ENCODE measurements at regions not wholly inside any gene's neighbourhood (a gene's known extent, or its start where the extent isn't known, plus 50 kb on each side); places are given as distances from the start of the nearest gene placed in this dataset.

DNA sequence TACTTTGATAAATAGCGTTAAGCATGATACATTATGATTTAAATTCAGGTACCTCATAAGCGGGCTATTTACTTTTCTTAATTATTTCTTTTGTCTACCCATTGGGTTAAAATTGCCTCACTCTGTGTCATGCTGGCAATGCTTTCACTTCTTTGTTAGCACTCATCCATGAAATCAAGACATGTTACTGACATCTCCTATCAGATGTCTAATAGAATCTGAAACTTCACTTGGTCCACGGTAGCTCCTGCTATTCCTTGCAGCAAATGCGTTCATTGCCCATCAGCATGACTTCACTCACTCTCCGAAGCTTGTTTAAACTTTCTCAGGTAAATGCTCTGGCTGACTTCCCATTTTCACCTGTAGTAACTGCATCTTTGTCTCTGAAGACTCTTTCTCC, 193.5 kb upstream of the EDIL3 start:
- Histone ChIP-seq H3K36me3 (no peaks in the 10 kb centered on the region), H3K27ac (replicated peaks in 1 of 4) (no peak overlapping the region), H3K9me3 (no peaks in the 10 kb centered on the region), H3K27me3 (no peaks in the 10 kb centered on the region), H3K4me3 (no peak overlapping the region), H3K4me1 (no peaks in the 10 kb centered on the region)
- no peak for TF ChIP-seq EP300 (IDR thresholded peaks at IDR 0.05)
- TF ChIP-seq, protein P1, sequence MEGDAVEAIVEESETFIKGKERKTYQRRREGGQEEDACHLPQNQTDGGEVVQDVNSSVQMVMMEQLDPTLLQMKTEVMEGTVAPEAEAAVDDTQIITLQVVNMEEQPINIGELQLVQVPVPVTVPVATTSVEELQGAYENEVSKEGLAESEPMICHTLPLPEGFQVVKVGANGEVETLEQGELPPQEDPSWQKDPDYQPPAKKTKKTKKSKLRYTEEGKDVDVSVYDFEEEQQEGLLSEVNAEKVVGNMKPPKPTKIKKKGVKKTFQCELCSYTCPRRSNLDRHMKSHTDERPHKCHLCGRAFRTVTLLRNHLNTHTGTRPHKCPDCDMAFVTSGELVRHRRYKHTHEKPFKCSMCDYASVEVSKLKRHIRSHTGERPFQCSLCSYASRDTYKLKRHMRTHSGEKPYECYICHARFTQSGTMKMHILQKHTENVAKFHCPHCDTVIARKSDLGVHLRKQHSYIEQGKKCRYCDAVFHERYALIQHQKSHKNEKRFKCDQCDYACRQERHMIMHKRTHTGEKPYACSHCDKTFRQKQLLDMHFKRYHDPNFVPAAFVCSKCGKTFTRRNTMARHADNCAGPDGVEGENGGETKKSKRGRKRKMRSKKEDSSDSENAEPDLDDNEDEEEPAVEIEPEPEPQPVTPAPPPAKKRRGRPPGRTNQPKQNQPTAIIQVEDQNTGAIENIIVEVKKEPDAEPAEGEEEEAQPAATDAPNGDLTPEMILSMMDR (IDR thresholded peaks at IDR 0.05), result no peak
- no peak for TF ChIP-seq POLR2AphosphoS5 (IDR thresholded peaks at IDR 0.05)
- no peak for TF ChIP-seq POLR2A (IDR thresholded peaks at IDR 0.05; ENCODE audit: low read depth)
- no peak for DNase-seq (ENCODE audit: extremely low spot score)
- 89% methylated on average over 5 of the region's 5 CpGs for WGBS
- intact Hi-C loops (cut with DNase I), result no loop called here

- no peak overlapping the region for H3K27ac ChIP-seq (replicated peaks in 1 of 4)
Measured at GRCh38 chr5:84573017-84573712, 188.5 kb upstream of the EDIL3 start.

GRCh38 chr5:84569307-84569706, 184.6 kb upstream of the EDIL3 start:
- no peaks in the 10 kb centered on the region for H3K4me1 ChIP-seq
- intact Hi-C loops (cut with DNase I), result no loop called here
- H3K9me3 ChIP-seq, result no peaks in the 10 kb centered on the region
- no peak overlapping the region for H3K27ac ChIP-seq (replicated peaks in 1 of 4)
- TF ChIP-seq, protein P1 (IDR thresholded peaks at IDR 0.05), result no peak
- TF ChIP-seq POLR2A (IDR thresholded peaks at IDR 0.05; ENCODE audit: low read depth) (no peak), POLR2AphosphoS5 (IDR thresholded peaks at IDR 0.05) (no peak), EP300 (IDR thresholded peaks at IDR 0.05) (no peak)
- no peak for DNase-seq (ENCODE audit: extremely low spot score)
- H3K36me3 ChIP-seq, result no peaks in the 10 kb centered on the region
- 81% methylated on average over 1 of the region's 1 CpG for WGBS
- no peaks in the 10 kb centered on the region for H3K27me3 ChIP-seq
- no peak overlapping the region for H3K4me3 ChIP-seq

More at GRCh38 chr5:84573017-84573712, 188.5 kb upstream of the EDIL3 start:
- no peaks in the 10 kb centered on the region for H3K36me3 ChIP-seq
- intact Hi-C loops (cut with DNase I), result no loop called here
- no peak overlapping the region for H3K4me3 ChIP-seq
- 90% methylated on average over 3 of the region's 3 CpGs for WGBS
- no peaks in the 10 kb centered on the region for H3K27me3 ChIP-seq
- TF ChIP-seq, protein P1 (IDR thresholded peaks at IDR 0.05), result no peak
- no peak for TF ChIP-seq EP300 (IDR thresholded peaks at IDR 0.05)
- TF ChIP-seq POLR2AphosphoS5 (IDR thresholded peaks at IDR 0.05), result no peak
- TF ChIP-seq POLR2A (IDR thresholded peaks at IDR 0.05; ENCODE audit: low read depth), result no peak
- no peak for DNase-seq (ENCODE audit: extremely low spot score)
- no peaks in the 10 kb centered on the region for H3K4me1 ChIP-seq
- H3K9me3 ChIP-seq, result no peaks in the 10 kb centered on the region

DNA sequence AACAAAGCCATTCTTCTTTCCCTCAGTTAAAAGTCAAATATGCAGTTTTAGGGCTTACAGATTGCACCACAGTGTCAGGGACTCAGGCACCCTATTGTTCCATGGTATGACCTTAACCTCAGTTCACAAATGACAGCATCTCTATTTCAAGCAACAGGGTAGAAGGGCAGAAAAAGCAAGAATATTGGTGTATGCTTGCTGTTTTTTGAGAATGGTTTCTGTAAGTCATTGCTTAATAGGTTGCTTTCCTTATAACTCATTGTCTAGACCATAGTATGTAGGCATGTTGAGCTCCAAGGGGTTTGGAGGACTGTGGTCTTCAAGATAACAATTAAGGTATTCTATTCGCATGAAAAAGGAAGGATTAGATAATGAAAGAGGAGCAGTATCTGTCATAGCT, 183.5 kb upstream of the EDIL3 start:
- Histone ChIP-seq H3K27me3 (no peaks in the 10 kb centered on the region), H3K9me3 (no peaks in the 10 kb centered on the region), H3K4me3 (no peak overlapping the region), H3K27ac (replicated peaks in 1 of 4) (no peak overlapping the region), H3K4me1 (no peaks in the 10 kb centered on the region), H3K36me3 (no peaks in the 10 kb centered on the region)
- WGBS, result 73% methylated on average over 1 of the region's 1 CpG
- no peak for TF ChIP-seq POLR2A (IDR thresholded peaks at IDR 0.05; ENCODE audit: low read depth)
- TF ChIP-seq, protein P1 (IDR thresholded peaks at IDR 0.05), result no peak
- intact Hi-C loops (cut with DNase I), result no loop called here
- no peak for DNase-seq (ENCODE audit: extremely low spot score)

- DNase-seq (ENCODE audit: extremely low spot score), result no peak
- intact Hi-C loops (cut with DNase I), result no loop called here
- H3K4me1 ChIP-seq, result no peaks in the 10 kb centered on the region
- no peaks in the 10 kb centered on the region for H3K36me3 ChIP-seq
- H3K27me3 ChIP-seq, result no peaks in the 10 kb centered on the region
- no peak overlapping the region for H3K27ac ChIP-seq (replicated peaks in 1 of 4)
- WGBS, result 87% methylated on average over 1 of the region's 1 CpG
- no peaks in the 10 kb centered on the region for H3K9me3 ChIP-seq
- H3K4me3 ChIP-seq, result no peak overlapping the region
- TF ChIP-seq, protein P1 (IDR thresholded peaks at IDR 0.05), result no peak
- TF ChIP-seq POLR2A (IDR thresholded peaks at IDR 0.05; ENCODE audit: low read depth), result no peak
- TF ChIP-seq EP300 (IDR thresholded peaks at IDR 0.05), result no peak
Measured at GRCh38 chr5:84565866-84566265, 181.2 kb upstream of the EDIL3 start.

Measured in esophagus muscularis mucosa (tissue), 4 donors.